ENCODE measurements at regions not wholly inside any gene's neighbourhood (a gene's known extent, or its start where the extent isn't known, plus 50 kb on each side); places are given as distances from the start of the nearest gene placed in this dataset.
"Not testable (repeated sequence)": the region's sequence is repeated elsewhere in the genome, so short reads cannot be mapped to it uniquely, and the experiment has no call there.

- no peak overlapping the region for H3K4me3 ChIP-seq (ENCODE audit: low read depth, low read length)
These were observed 650.0 kb downstream of the UTRN start for GRCh38 chr6:144935181-144935580.

GRCh38 chr6:144935661-144936060 lies 650.5 kb downstream of the UTRN start:
- no peak overlapping the region for H3K4me3 ChIP-seq (ENCODE audit: low read depth, low read length)

- H3K4me3 ChIP-seq (ENCODE audit: low read depth, low read length), result no peak overlapping the region
These were observed 651.6 kb downstream of the UTRN start for GRCh38 chr6:144936764-144937163.

- no peak overlapping the region for H3K4me3 ChIP-seq (ENCODE audit: low read depth, low read length)
These were observed 654.8 kb downstream of the UTRN start for GRCh38 chr6:144939921-144940320.

GRCh38 chr6:144944106-144944505 lies 659.0 kb downstream of the UTRN start:
- no peak overlapping the region for H3K4me3 ChIP-seq (ENCODE audit: low read depth, low read length)

GRCh38 chr6:144947398-144947976 lies 662.4 kb downstream of the UTRN start:
- no peak overlapping the region for H3K4me3 ChIP-seq (ENCODE audit: low read depth, low read length)

- no peak overlapping the region for H3K4me3 ChIP-seq (ENCODE audit: low read depth, low read length)
These were observed 666.7 kb downstream of the UTRN start for GRCh38 chr6:144951730-144952437.

GRCh38 chr6:144952456-144953240 lies 667.5 kb downstream of the UTRN start:
- no peak overlapping the region for H3K4me3 ChIP-seq (ENCODE audit: low read depth, low read length)

GRCh38 chr6:144953552-144954240 lies 668.6 kb downstream of the UTRN start:
- no peak overlapping the region for H3K4me3 ChIP-seq (ENCODE audit: low read depth, low read length)

GRCh38 chr6:144954241-144954556 lies 669.1 kb downstream of the UTRN start:
- no peak overlapping the region for H3K4me3 ChIP-seq (ENCODE audit: low read depth, low read length)

- no peak overlapping the region for H3K4me3 ChIP-seq (ENCODE audit: low read depth, low read length)
These were observed 670.3 kb downstream of the UTRN start for GRCh38 chr6:144955392-144955791.

- no peak overlapping the region for H3K4me3 ChIP-seq (ENCODE audit: low read depth, low read length)
These were observed 670.7 kb downstream of the UTRN start for GRCh38 chr6:144955859-144956258.

GRCh38 chr6:144956697-144957096 lies 671.6 kb downstream of the UTRN start:
- H3K4me3 ChIP-seq (ENCODE audit: low read depth, low read length), result not testable (repeated sequence)

- H3K4me3 ChIP-seq (ENCODE audit: low read depth, low read length), result no peak overlapping the region
These were observed 672.3 kb downstream of the UTRN start for GRCh38 chr6:144957236-144957937.

GRCh38 chr6:144969154-144969553 lies 684.0 kb downstream of the UTRN start:
- H3K4me3 ChIP-seq (ENCODE audit: low read depth, low read length), result no peak overlapping the region

GRCh38 chr6:144969602-144970272 lies 684.6 kb downstream of the UTRN start:
- H3K4me3 ChIP-seq (ENCODE audit: low read depth, low read length), result no peak overlapping the region

- H3K4me3 ChIP-seq (ENCODE audit: low read depth, low read length), result not testable (repeated sequence)
These were observed 692.2 kb downstream of the UTRN start for GRCh38 chr6:144977250-144977864.

GRCh38 chr6:144978208-144978607 lies 693.1 kb downstream of the UTRN start:
- no peak overlapping the region for H3K4me3 ChIP-seq (ENCODE audit: low read depth, low read length)

GRCh38 chr6:144986271-144986670 lies 701.1 kb downstream of the UTRN start:
- no peak overlapping the region for H3K4me3 ChIP-seq (ENCODE audit: low read depth, low read length)
